ENCODE measurements at regions not wholly inside any gene's neighbourhood (a gene's known extent, or its start where the extent isn't known, plus 50 kb on each side); places are given as distances from the start of the nearest gene placed in this dataset.

- no peaks in the 10 kb centered on the region for H3K4me1 ChIP-seq
- no peak for TF ChIP-seq CTCF (IDR thresholded peaks at IDR 0.05)
- H3K9me3 ChIP-seq = no peaks in the 10 kb centered on the region
- H3K27ac ChIP-seq = no peak overlapping the region
- H3K4me3 ChIP-seq = no peak overlapping the region
- H3K36me3 ChIP-seq = no peaks in the 10 kb centered on the region
- no peak for DNase-seq
- intact Hi-C loops (cut with DNase I) = no loop called here
- ATAC-seq = no peak
- no peaks in the 10 kb centered on the region for H3K27me3 ChIP-seq
Measured at GRCh38 chr21:16096988-16097387, 367.2 kb downstream of the USP25 start.

- no peaks in the 10 kb centered on the region for H3K36me3 ChIP-seq
- H3K4me3 ChIP-seq = no peak overlapping the region
- no peaks in the 10 kb centered on the region for H3K27me3 ChIP-seq
- TF ChIP-seq CTCF (IDR thresholded peaks at IDR 0.05) = no peak
- H3K9me3 ChIP-seq = no peaks in the 10 kb centered on the region
- ATAC-seq = no peak
- DNase-seq = no peak
- no peaks in the 10 kb centered on the region for H3K4me1 ChIP-seq
- intact Hi-C loops (cut with DNase I) = no loop called here
- no peak overlapping the region for H3K27ac ChIP-seq
Measured at GRCh38 chr21:16102113-16102512, 372.3 kb downstream of the USP25 start.

GRCh38 chr21:16108561-16109075 is 378.8 kb downstream of the USP25 start:
- intact Hi-C loops (cut with DNase I) = no loop called here
- TF ChIP-seq CTCF (IDR thresholded peaks at IDR 0.05) = no peak
- no peaks in the 10 kb centered on the region for H3K36me3 ChIP-seq
- DNase-seq (no peak), ATAC-seq (no peak)
- H3K27ac ChIP-seq = no peak overlapping the region
- H3K27me3 ChIP-seq = no peaks in the 10 kb centered on the region
- H3K4me3 ChIP-seq = no peak overlapping the region
- no peaks in the 10 kb centered on the region for H3K4me1 ChIP-seq
- no peaks in the 10 kb centered on the region for H3K9me3 ChIP-seq

- Histone ChIP-seq H3K36me3 (no peaks in the 10 kb centered on the region), H3K4me3 (no peak overlapping the region), H3K27me3 (no peaks in the 10 kb centered on the region), H3K27ac (no peak overlapping the region), H3K9me3 (no peaks in the 10 kb centered on the region), H3K4me1 (no peaks in the 10 kb centered on the region)
- TF ChIP-seq CTCF (IDR thresholded peaks at IDR 0.05) = no peak
- DNase-seq (no peak), ATAC-seq (peak; percentile 46)
- intact Hi-C loops (cut with DNase I) = no loop called here
Measured at GRCh38 chr21:16113052-16113715, 383.4 kb downstream of the USP25 start.

GRCh38 chr21:16115461-16115860 is 385.7 kb downstream of the USP25 start:
- H3K36me3 ChIP-seq = no peaks in the 10 kb centered on the region
- DNase-seq = no peak

More at GRCh38 chr21:16115461-16115860, 385.7 kb downstream of the USP25 start:
- H3K9me3 ChIP-seq = no peaks in the 10 kb centered on the region
- H3K4me3 ChIP-seq = no peak overlapping the region
- no peaks in the 10 kb centered on the region for H3K27me3 ChIP-seq
- TF ChIP-seq CTCF (IDR thresholded peaks at IDR 0.05) = no peak
- ATAC-seq = no peak
- H3K27ac ChIP-seq = no peak overlapping the region
- no peaks in the 10 kb centered on the region for H3K4me1 ChIP-seq
- intact Hi-C loops (cut with DNase I) = no loop called here
